GM12801 (cell line): ENCODE measurements at regions not wholly inside any gene's neighbourhood (a gene's known extent, or its start where the extent isn't known, plus 50 kb on each side); places are given as distances from the start of the nearest gene placed in this dataset.

Experiments
- CTCF ChIP-seq: IDR thresholded peaks from one replicate; pipeline ENCODE4 v1.5.1; 2011; ENCODE audit warnings: control low read depth; ENCODE audit not compliant: insufficient read length; ENCODE audit errors: extremely low read depth

- TF ChIP-seq CTCF: no peak
These were observed 218.2 kb upstream of the PODXL start for GRCh38 chr7:131774419-131775220.

GRCh38 chr7:131773413-131773812 lies 217.0 kb upstream of the PODXL start:
- no peak for TF ChIP-seq CTCF

- no peak for TF ChIP-seq CTCF
These were observed 212.8 kb upstream of the PODXL start for GRCh38 chr7:131769241-131769640.

GRCh38 chr7:131767591-131767990 lies 211.2 kb upstream of the PODXL start:
- no peak for TF ChIP-seq CTCF

GRCh38 chr7:131765575-131765974 lies 209.1 kb upstream of the PODXL start:
- TF ChIP-seq CTCF: no peak

GRCh38 chr7:131764143-131764775 lies 207.8 kb upstream of the PODXL start:
- TF ChIP-seq CTCF: no peak

GRCh38 chr7:131762753-131763152 lies 206.3 kb upstream of the PODXL start:
- no peak for TF ChIP-seq CTCF
